SK-N-SH (cell line): ENCODE measurements at regions not wholly inside any gene's neighbourhood (a gene's known extent, or its start where the extent isn't known, plus 50 kb on each side); places are given as distances from the start of the nearest gene placed in this dataset.

Experiments used
- CTCF ChIA-PET: fragments of 300-600, 350-600 bp; formaldehyde crosslinking; extraction: SDS; loops from one replicate; lab custom pipeline; 2021; lab: Yijun Ruan, JAX
- POLR2A ChIA-PET: fragments of 350-600 bp; sonication (Branson Sonifier 250); formaldehyde crosslinking; extraction: SDS; loops from one replicate; lab custom pipeline; 2020; ENCODE audit warnings: antibody characterized with exemption, inconsistent platforms; lab: Yijun Ruan, JAX
- DNase-seq: peaks from one replicate; pipeline ENCODE4 v3.0.0; 2012
- H2AFZ ChIP-seq: fragments of 200-600 bp; sonication (generic); 2 replicates; pipeline ENCODE4 v1.8.1; 2016; ENCODE audit warnings: antibody characterized with exemption, mild to moderate bottlenecking, low read depth
- H3F3A ChIP-seq: fragments of 200-600 bp; sonication (generic); replicated peaks from 2 replicates; pipeline ENCODE3; 2016; ENCODE audit warnings: antibody characterized with exemption, mild to moderate bottlenecking; ENCODE audit not compliant: insufficient read depth
- H3K27ac ChIP-seq, 2 experiments: fragments of 200-500 bp in 1 of 2; fragments of 200-600 bp in 1 of 2; sonication (Bioruptor generic) in 1 of 2; sonication (generic), shearing (Covaris generic) in 1 of 2; 2 replicates each; pipeline versions ENCODE4 v1.5.1 to v1.6.1; 2014 to 2016; ENCODE audit warnings: low read depth in 2 of 2, inconsistent platforms in 1 of 2, low read length in 1 of 2, mild to moderate bottlenecking in 1 of 2, mixed read lengths in 1 of 2
- H3K27me3 ChIP-seq: fragments of 200-600 bp; sonication (generic), shearing (Covaris generic); 2 replicates; pipeline ENCODE4 v1.6.1; 2016; ENCODE audit warnings: mixed run types; ENCODE audit not compliant: insufficient read depth
- H3K36me3 ChIP-seq, 2 experiments: fragments of 200-500 bp in 1 of 2; fragments of 200-600 bp in 1 of 2; sonication (Bioruptor generic) in 1 of 2; sonication (generic) in 1 of 2; replicated peaks in 1 of 2; 2 replicates each; pipeline versions ENCODE3 to v1.5.1; 2014 to 2016; ENCODE audit warnings: low read length in 1 of 2, mild to moderate bottlenecking in 1 of 2; ENCODE audit not compliant: insufficient read depth in 2 of 2, control insufficient read depth in 1 of 2
- H3K4me1 ChIP-seq, 2 experiments: fragments of 200-500 bp in 1 of 2; fragments of 200-600 bp in 1 of 2; sonication (Bioruptor generic) in 1 of 2; sonication (generic), shearing (Covaris generic) in 1 of 2; 2 replicates each; pipeline versions ENCODE4 v1.5.1 to v1.6.1; 2014 to 2016; ENCODE audit warnings: low read depth in 1 of 2, low read length in 1 of 2, mixed run types in 1 of 2; ENCODE audit not compliant: insufficient read depth in 2 of 2, control insufficient read depth in 1 of 2
- H3K4me2 ChIP-seq: fragments of 200-600 bp; sonication (generic), shearing (Covaris generic); 2 replicates; pipeline ENCODE4 v1.6.1; 2017; ENCODE audit warnings: mixed run types
- H3K4me3 ChIP-seq, 2 experiments: fragments of 200-500 bp in 1 of 2; fragments of 200-600 bp in 1 of 2; sonication (Bioruptor generic) in 1 of 2; sonication (generic), shearing (Covaris generic) in 1 of 2; 2 replicates each; pipeline versions ENCODE4 v1.5.1 to v1.8.1; 2014 to 2016; ENCODE audit warnings: low read depth in 2 of 2, inconsistent platforms in 1 of 2, low read length in 1 of 2, mild to moderate bottlenecking in 1 of 2, mixed read lengths in 1 of 2, moderate library complexity in 1 of 2
- H3K79me2 ChIP-seq: fragments of 200-600 bp; sonication (generic); 2 replicates; pipeline ENCODE4 v1.8.1; 2017; ENCODE audit warnings: mild to moderate bottlenecking; ENCODE audit not compliant: insufficient read depth
- H3K9ac ChIP-seq: fragments of 200-600 bp; sonication (generic); 2 replicates; pipeline ENCODE4 v1.6.1; 2017; ENCODE audit warnings: mixed run types
- H3K9me2 ChIP-seq: fragments of 200-600 bp; sonication (generic); 2 replicates; pipeline ENCODE4 v1.6.1; 2017; ENCODE audit warnings: mixed run types
- H3K9me3 ChIP-seq: fragments of 200-600 bp; sonication (generic); 2 replicates; pipeline ENCODE4 v1.6.1; 2017; ENCODE audit warnings: mixed run types, mild to moderate bottlenecking, moderate library complexity
- H4K20me1 ChIP-seq: fragments of 200-600 bp; sonication (generic); 2 replicates; pipeline ENCODE4 v1.6.1; 2017; ENCODE audit warnings: mild to moderate bottlenecking, mixed run types; ENCODE audit not compliant: insufficient read depth
- ELF1 ChIP-seq: IDR thresholded peaks from 2 replicates; pipeline ENCODE4 v1.4.0; 2012
- EZH2phosphoT487 ChIP-seq: fragments of 200-600 bp; sonication (generic); IDR thresholded peaks from 2 replicates; pipeline ENCODE4 v1.6.1; 2017; ENCODE audit warnings: low read depth, mixed run types, mild to moderate bottlenecking, antibody characterized with exemption, moderate library complexity, borderline replicate concordance
- FOXM1 ChIP-seq: IDR thresholded peaks from 2 replicates; pipeline ENCODE4 v1.4.0; 2012; ENCODE audit warnings: low read depth, mild to moderate bottlenecking
- JUND ChIP-seq: IDR thresholded peaks from 2 replicates; pipeline ENCODE4 v1.4.0; 2012
- MEF2A ChIP-seq: IDR thresholded peaks from 2 replicates; pipeline ENCODE4 v1.4.0; 2012; ENCODE audit warnings: low read depth, borderline replicate concordance
- NFIC ChIP-seq: IDR thresholded peaks from 2 replicates; pipeline ENCODE4 v1.4.0; 2012; ENCODE audit warnings: borderline replicate concordance
- POLR2AphosphoS5 ChIP-seq: IDR thresholded peaks from 2 replicates; pipeline ENCODE4 v1.6.1; 2012; ENCODE audit warnings: low read depth, low read length
- RCOR1 ChIP-seq: fragments of 150-350 bp; IDR thresholded peaks from 2 replicates; pipeline ENCODE4 v1.6.1; 2017; ENCODE audit warnings: antibody characterized with exemption, low read length
- RFX5 ChIP-seq: IDR thresholded peaks from 2 replicates; pipeline ENCODE4 v1.6.1; 2012; ENCODE audit warnings: mild to moderate bottlenecking, improper control_type of control experiment, low read length
- SIN3A ChIP-seq: IDR thresholded peaks from 2 replicates; pipeline ENCODE4 v1.6.1; 2012; ENCODE audit warnings: low read depth, mild to moderate bottlenecking, low read length, moderate library complexity, borderline replicate concordance
- SMC3 ChIP-seq: IDR thresholded peaks from 2 replicates; pipeline ENCODE4 v1.6.1; 2012; ENCODE audit warnings: low read depth, low read length, improper control_type of control experiment
- TCF12 ChIP-seq: IDR thresholded peaks from 2 replicates; pipeline ENCODE4 v1.4.0; 2012
- YY1 ChIP-seq: IDR thresholded peaks from 2 replicates; pipeline ENCODE4 v1.4.0; 2012; ENCODE audit warnings: low read depth, mild to moderate bottlenecking
- WGBS: methylation state at CpG from one replicate; pipeline ENCODE4 v1.1.6; 2017; ENCODE audit warnings: low lambda C conversion rate; 5-methylcytosine and 5-hydroxymethylcytosine counted together
- TF ChIP-seq, protein P1 (sequence below): fragments of 200-600 bp; sonication (generic); IDR thresholded peaks from 2 replicates; pipeline ENCODE4 v1.6.1; 2017; ENCODE audit warnings: antibody characterized with exemption, mild to moderate bottlenecking, moderate library complexity
- TF ChIP-seq, protein P2 (sequence below): IDR thresholded peaks from 2 replicates; pipeline ENCODE4; 2012
- TF ChIP-seq, protein P3 (sequence below): IDR thresholded peaks from 2 replicates; pipeline ENCODE4 v1.4.0; 2012; ENCODE audit warnings: low read depth
- TF ChIP-seq, protein P4 (sequence below): fragments of 150-350 bp; IDR thresholded peaks from 2 replicates; pipeline ENCODE4 v1.6.1; 2016; ENCODE audit warnings: mild to moderate bottlenecking, low read depth, low read length

DNA sequence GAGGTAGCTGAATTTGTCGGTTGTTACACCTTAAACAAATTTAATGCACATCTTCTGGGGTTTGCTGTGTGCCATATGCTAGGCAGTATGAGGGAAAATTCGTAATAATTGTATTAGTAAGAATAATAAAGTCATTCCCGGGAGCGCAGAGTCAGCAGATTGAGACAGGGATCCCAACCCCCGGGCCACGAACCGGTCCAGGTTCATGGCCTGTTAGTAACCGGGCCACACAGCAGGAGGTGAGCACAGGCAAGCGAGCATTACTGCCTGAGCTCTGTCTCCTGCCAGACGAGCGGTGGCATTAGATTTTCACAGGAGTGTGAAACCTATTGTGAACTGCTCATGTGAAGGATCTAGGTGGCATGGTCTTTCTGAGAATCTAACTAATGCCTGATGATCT, 114.9 kb downstream of the PCDH7 start:
- POLR2A ChIA-PET = no interaction called here
- H3K4me2 ChIP-seq = no peak overlapping the region
- DNase-seq = no peak
- CTCF ChIA-PET = no interaction called here
- WGBS = 69% methylated on average over 10 of the region's 11 CpGs
- no peaks in the 10 kb centered on the region for H3K79me2 ChIP-seq
- H4K20me1 ChIP-seq = no peaks in the 10 kb centered on the region
- no peak overlapping the region for H3K27ac ChIP-seq
- no peaks in the 10 kb centered on the region for H3K9me3 ChIP-seq
- H3K4me3 ChIP-seq = no peak overlapping the region
- no peak overlapping the region for H3K9ac ChIP-seq
- TF ChIP-seq RCOR1 (no peak), ELF1 (no peak), EZH2phosphoT487 (no peak), MEF2A (no peak), FOXM1 (no peak), RFX5 (no peak), SIN3A (no peak), POLR2AphosphoS5 (no peak), NFIC (no peak), SMC3 (no peak), YY1 (no peak), TCF12 (no peak), JUND (no peak)
- TF ChIP-seq, protein P1, sequence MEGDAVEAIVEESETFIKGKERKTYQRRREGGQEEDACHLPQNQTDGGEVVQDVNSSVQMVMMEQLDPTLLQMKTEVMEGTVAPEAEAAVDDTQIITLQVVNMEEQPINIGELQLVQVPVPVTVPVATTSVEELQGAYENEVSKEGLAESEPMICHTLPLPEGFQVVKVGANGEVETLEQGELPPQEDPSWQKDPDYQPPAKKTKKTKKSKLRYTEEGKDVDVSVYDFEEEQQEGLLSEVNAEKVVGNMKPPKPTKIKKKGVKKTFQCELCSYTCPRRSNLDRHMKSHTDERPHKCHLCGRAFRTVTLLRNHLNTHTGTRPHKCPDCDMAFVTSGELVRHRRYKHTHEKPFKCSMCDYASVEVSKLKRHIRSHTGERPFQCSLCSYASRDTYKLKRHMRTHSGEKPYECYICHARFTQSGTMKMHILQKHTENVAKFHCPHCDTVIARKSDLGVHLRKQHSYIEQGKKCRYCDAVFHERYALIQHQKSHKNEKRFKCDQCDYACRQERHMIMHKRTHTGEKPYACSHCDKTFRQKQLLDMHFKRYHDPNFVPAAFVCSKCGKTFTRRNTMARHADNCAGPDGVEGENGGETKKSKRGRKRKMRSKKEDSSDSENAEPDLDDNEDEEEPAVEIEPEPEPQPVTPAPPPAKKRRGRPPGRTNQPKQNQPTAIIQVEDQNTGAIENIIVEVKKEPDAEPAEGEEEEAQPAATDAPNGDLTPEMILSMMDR = no peak
- TF ChIP-seq, protein P2, sequence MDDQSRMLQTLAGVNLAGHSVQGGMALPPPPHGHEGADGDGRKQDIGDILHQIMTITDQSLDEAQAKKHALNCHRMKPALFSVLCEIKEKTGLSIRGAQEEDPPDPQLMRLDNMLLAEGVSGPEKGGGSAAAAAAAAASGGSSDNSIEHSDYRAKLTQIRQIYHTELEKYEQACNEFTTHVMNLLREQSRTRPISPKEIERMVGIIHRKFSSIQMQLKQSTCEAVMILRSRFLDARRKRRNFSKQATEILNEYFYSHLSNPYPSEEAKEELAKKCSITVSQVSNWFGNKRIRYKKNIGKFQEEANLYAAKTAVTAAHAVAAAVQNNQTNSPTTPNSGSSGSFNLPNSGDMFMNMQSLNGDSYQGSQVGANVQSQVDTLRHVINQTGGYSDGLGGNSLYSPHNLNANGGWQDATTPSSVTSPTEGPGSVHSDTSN = no peak
- TF ChIP-seq, protein P3, sequence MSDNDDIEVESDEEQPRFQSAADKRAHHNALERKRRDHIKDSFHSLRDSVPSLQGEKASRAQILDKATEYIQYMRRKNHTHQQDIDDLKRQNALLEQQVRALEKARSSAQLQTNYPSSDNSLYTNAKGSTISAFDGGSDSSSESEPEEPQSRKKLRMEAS = no peak
- TF ChIP-seq, protein P4, sequence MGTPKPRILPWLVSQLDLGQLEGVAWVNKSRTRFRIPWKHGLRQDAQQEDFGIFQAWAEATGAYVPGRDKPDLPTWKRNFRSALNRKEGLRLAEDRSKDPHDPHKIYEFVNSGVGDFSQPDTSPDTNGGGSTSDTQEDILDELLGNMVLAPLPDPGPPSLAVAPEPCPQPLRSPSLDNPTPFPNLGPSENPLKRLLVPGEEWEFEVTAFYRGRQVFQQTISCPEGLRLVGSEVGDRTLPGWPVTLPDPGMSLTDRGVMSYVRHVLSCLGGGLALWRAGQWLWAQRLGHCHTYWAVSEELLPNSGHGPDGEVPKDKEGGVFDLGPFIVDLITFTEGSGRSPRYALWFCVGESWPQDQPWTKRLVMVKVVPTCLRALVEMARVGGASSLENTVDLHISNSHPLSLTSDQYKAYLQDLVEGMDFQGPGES = no peak
- no peaks in the 10 kb centered on the region for H3K36me3 ChIP-seq
- no peaks in the 10 kb centered on the region for H3K9me2 ChIP-seq
- H3F3A ChIP-seq = no peaks in the 10 kb centered on the region
- no peaks in the 10 kb centered on the region for H3K27me3 ChIP-seq
- no peak overlapping the region for H2AFZ ChIP-seq
- H3K4me1 ChIP-seq = peaks cover 6 to 18% of the 10 kb centered on the region in 2 experiments; a peak in 3 of 4 replicates
